Small intestine (tissue), 7 donors: ENCODE measurements at regions not wholly inside any gene's neighbourhood (a gene's known extent, or its start where the extent isn't known, plus 50 kb on each side); places are given as distances from the start of the nearest gene placed in this dataset.

Experiments used
- DNase-seq, 2 donors: peaks; one replicate each; pipeline versions ENCODE4 v3.0.0 to v3.0.0-alpha.2; 2013
- FAIRE-seq: peaks from 2 replicates; lab custom pipeline; 2012; peaks lifted over from hg19 to GRCh38; lab: Jason Lieb, UNC
- H3K27ac ChIP-seq, 3 donors: one replicate each; pipeline ENCODE4 v1.5.1; 2013; ENCODE audit warnings: low read length in 2 of 3, mild to moderate bottlenecking in 2 of 3, control low read depth in 1 of 3, inconsistent platforms in 1 of 3, low read depth in 1 of 3, moderate library complexity in 1 of 3
- H3K27me3 ChIP-seq, 3 donors: one replicate each; pipeline ENCODE4 v1.6.1; 2013; ENCODE audit warnings: low read length in 3 of 3, inconsistent platforms in 1 of 3; ENCODE audit not compliant: control insufficient read depth in 3 of 3, insufficient read depth in 3 of 3
- H3K36me3 ChIP-seq, 3 donors: one replicate each; pipeline ENCODE4 v1.6.1; 2013; ENCODE audit warnings: low read length in 3 of 3, inconsistent platforms in 1 of 3, low read depth in 1 of 3, mild to moderate bottlenecking in 1 of 3, moderate library complexity in 1 of 3; ENCODE audit not compliant: control insufficient read depth in 3 of 3, insufficient read depth in 2 of 3
- H3K4me1 ChIP-seq, 3 donors: one replicate each; pipeline ENCODE4 v1.6.1; 2013; ENCODE audit warnings: low read length in 2 of 3, inconsistent platforms in 1 of 3, low read depth in 1 of 3, mild to moderate bottlenecking in 1 of 3, moderate library complexity in 1 of 3; ENCODE audit not compliant: control insufficient read depth in 3 of 3, insufficient read depth in 2 of 3
- H3K4me3 ChIP-seq, 3 donors: one replicate each; pipeline ENCODE4 v1.5.1; 2013; ENCODE audit warnings: low read length in 3 of 3, control low read depth in 1 of 3, inconsistent platforms in 1 of 3, low read depth in 1 of 3, mild to moderate bottlenecking in 1 of 3, moderate library complexity in 1 of 3
- H3K9me3 ChIP-seq, 2 donors: one replicate each; pipeline ENCODE4 v1.6.1; 2013; ENCODE audit warnings: low read depth in 1 of 2, low read length in 1 of 2; ENCODE audit not compliant: control insufficient read depth in 2 of 2, insufficient read depth in 1 of 2
- WGBS, 3 donors: extraction: QIAGEN DNeasy Blood & Tissue Kit; methylation state at CpG; one replicate each; pipeline ENCODE4 v1.1.7; 2013; 5-methylcytosine and 5-hydroxymethylcytosine counted together
- donor health status: healthy with polysubstance abuse.
- donor health status: control.
- donor health status: control.
- donor health status: Bipolar disorder and iron deficiency.
- donor health status: healthy.

DNA sequence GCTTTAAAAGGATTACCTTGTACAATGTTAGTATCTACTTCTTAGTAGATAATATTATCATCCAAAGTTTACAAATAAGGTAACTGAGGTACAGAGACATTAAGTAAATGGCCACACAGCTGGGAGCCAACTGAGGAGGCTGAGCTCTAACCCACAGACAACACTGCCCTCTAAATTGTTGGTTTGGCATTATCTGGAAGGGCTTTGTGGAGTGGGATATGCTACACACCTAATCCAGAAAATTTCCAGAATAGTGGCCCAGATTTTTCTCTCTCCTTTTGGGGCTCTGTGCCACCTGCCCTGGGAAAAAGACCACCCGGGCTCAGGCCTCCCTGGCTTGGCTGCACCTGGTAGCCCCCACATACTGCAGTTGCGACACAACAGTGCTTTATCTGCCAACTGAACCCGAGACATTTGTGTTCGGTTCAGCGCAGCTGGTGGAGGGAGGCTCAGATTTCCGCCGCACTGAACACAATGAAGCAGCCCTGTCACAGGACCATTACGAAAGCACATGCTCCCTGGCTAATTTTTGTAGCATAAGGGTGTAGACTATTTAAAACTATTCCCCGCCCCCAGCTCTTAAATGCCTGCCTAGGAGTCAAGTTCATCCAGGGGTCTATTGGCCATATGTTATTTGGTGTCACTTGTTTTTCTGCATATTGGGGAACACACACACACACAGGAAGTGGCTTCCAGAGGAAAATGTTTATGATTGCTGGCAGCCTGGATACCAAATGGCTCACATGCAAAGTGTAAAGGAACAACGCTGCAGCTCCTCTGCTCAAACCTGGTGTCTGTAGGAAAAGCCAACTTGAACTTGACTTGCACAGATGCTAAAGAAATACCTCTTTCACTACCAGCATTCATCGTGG is 92.3 kb upstream of the ESRRG start:
- DNase-seq = peak in 1 of 2 donors; percentile 54

DNA sequence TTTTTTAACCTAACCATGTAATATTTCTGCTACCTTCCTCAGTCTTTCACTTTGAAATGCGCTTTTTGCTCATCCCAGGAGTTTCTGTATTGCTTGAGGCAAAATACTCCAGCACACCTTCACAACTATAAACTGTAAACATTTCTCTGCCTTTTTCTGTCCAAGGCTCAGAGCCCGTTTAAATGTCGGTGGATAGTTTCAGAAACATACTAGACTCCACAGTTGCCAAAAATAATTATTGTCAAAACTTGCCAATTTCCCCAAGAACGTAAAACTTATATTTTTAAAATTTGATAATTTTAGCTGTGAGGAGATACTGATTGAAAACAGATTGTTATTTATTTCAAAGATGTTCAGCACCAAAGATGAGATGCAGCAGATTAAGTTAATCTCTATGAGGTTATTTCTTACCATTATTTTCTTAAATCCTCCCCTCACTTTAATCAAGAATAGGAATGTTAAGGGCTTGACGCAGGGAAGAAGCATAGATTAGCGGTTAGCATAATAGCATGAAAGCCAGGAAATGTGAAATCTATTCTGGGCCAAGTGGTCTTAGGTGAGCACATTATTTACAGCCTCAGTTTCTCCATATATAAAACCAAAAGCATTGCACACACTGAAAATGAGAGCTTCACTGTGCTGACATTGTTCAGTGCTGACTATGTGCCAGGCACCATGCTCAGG is 91.5 kb upstream of the ESRRG start:
- 72 to 94% (median 87%) methylated on average over 6 of the region's 6 CpGs for WGBS, 3 donors
- Histone ChIP-seq H3K27me3 (no peaks in the 10 kb centered on the region), H3K9me3 (no peaks in the 10 kb centered on the region), H3K4me1 (peaks cover 0 to 10% (median 6%) of the 10 kb centered on the region in 3 donors), H3K36me3 (no peaks in the 10 kb centered on the region), H3K4me3 (no peak overlapping the region), H3K27ac (no peak overlapping the region)
- DNase-seq (no peak), FAIRE-seq (no peak)

More for the DNA sequence above, 92.3 kb upstream of the ESRRG start:
- H3K9me3 ChIP-seq = no peaks in the 10 kb centered on the region
- H3K4me1 ChIP-seq = peaks cover 0 to 12% (median 6%) of the 10 kb centered on the region in 3 donors
- no peaks in the 10 kb centered on the region for H3K36me3 ChIP-seq
- H3K27me3 ChIP-seq = no peaks in the 10 kb centered on the region
- no peak for FAIRE-seq
- no peak overlapping the region for H3K4me3 ChIP-seq
- no peak overlapping the region for H3K27ac ChIP-seq
- WGBS, 3 donors = 49 to 68% (median 64%) methylated on average over 11 of the region's 11 CpGs

DNA sequence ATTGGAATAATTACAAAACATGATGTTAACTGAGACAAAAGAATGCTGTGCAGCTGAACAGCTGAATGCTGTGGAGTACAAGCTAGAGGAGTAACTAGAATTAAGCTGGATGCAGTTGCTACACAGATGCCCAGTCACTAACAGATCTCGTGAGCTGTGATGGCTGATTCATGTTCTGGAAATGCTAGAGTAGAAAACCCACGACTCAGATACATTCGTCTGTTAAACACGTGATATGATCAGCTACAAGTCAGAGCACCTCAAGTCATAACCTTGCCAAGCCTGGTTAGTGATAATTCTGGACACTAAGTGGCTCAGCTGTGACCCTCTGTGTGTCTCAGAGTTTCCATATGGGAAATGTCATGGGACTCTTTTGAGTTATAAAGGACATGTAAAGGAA is 89.7 kb upstream of the ESRRG start:
- Histone ChIP-seq H3K36me3 (no peaks in the 10 kb centered on the region), H3K4me3 (no peak overlapping the region), H3K27ac (no peak overlapping the region), H3K27me3 (no peaks in the 10 kb centered on the region), H3K4me1 (peaks cover 0 to 10% (median 6%) of the 10 kb centered on the region in 3 donors), H3K9me3 (no peaks in the 10 kb centered on the region)
- 79 to 90% (median 87%) methylated on average over 4 of the region's 4 CpGs for WGBS, 3 donors
- no peak for FAIRE-seq
- DNase-seq = no peak

DNA sequence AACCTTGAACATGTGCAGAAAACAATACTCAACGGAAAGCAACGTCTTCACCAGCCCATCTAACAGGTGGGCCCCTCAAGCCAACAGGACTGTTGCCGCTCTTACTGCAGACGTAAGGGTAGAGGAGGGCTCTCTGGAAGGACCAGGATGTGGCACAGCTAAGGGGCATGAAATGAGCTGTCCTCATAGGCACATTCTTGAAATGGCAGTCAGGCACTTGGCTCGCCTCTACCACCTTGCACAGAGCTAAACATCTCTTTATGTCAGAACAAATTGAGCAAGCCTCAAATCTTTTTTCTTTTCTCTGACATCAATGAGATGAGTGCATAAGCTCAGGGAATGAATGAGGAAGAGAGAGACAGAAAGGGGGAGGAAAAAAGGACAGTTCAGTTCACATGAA is 86.4 kb upstream of the ESRRG start:
- FAIRE-seq (no peak), DNase-seq (no peak)
- Histone ChIP-seq H3K9me3 (no peaks in the 10 kb centered on the region), H3K36me3 (no peaks in the 10 kb centered on the region), H3K4me1 (no peaks in the 10 kb centered on the region), H3K27ac (no peak overlapping the region), H3K4me3 (no peak overlapping the region), H3K27me3 (no peaks in the 10 kb centered on the region)
- 85 to 93% (median 89%) methylated on average over 5 of the region's 5 CpGs for WGBS, 3 donors

DNA sequence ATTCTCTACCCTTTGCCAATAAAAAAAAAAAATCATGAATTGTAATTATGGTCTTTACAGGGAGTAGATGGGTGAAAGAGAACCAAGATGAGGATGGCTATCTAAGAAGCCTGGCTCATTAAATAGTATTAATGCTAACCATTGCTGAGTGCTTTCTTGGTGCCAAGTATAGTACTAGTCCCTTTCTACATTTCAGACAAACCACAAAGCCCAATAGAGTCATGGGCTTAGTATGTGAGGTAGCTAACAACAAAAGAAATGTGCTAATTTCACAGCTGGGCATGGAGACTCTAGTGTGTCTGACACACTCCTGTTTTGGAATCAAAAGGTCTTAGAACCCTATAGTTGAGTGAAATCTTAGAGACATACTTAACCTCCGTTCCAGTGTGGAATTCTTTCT is 84.5 kb upstream of the ESRRG start:
- no peaks in the 10 kb centered on the region for H3K27me3 ChIP-seq
- H3K36me3 ChIP-seq = no peaks in the 10 kb centered on the region
- H3K9me3 ChIP-seq = no peaks in the 10 kb centered on the region
- WGBS, 3 donors = 74 to 90% (median 85%) methylated on average over 1 of the region's 1 CpG
- H3K4me3 ChIP-seq = no peak overlapping the region
- no peaks in the 10 kb centered on the region for H3K4me1 ChIP-seq
- DNase-seq (no peak), FAIRE-seq (no peak)
- no peak overlapping the region for H3K27ac ChIP-seq

DNA sequence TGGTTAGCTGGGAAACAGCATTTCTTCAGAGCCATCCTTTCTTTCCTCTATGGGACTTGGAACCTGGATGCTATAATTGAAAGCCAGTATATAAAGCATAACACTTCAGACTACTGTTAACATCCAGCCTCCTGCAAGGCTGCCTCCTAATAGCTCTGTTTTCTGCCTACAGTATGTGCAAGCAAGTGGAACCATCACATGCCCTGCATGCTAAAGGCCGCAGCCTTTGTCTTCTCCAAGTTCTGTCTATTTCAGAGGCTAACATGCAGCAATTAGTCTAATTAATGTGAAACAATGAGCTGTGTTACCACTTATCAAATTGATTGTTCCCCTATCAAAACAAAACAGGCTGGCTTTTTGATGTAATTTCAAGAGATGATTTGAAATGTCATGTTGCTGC is 82.7 kb upstream of the ESRRG start:
- no peaks in the 10 kb centered on the region for H3K4me1 ChIP-seq
- H3K27me3 ChIP-seq = no peaks in the 10 kb centered on the region
- H3K4me3 ChIP-seq = no peak overlapping the region
- WGBS, 3 donors = 86 to 100% (median 96%) methylated on average over 1 of the region's 1 CpG
- no peak for FAIRE-seq
- no peak overlapping the region for H3K27ac ChIP-seq
- no peaks in the 10 kb centered on the region for H3K9me3 ChIP-seq
- no peaks in the 10 kb centered on the region for H3K36me3 ChIP-seq
- DNase-seq = no peak

DNA sequence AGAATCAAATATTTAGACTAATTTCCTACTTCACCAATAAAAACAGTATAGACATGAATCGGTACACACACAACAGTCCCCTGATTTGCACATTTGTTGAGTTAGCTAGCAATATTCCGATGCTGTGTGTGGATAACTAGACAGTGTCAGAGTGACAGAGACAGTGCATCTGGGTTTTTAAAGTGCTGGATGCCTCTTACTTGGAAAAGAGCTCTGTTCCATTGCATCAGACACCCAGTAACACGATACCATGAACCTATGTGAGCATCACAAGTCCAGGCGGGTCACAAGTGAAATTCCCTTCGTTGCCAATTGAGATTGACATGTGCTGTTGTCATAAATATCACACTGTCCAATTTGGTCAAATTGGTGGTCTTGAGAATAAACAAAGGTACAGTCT is 82.0 kb upstream of the ESRRG start:
- Histone ChIP-seq H3K27me3 (no peaks in the 10 kb centered on the region), H3K4me3 (no peak overlapping the region), H3K27ac (no peak overlapping the region), H3K4me1 (no peaks in the 10 kb centered on the region), H3K36me3 (no peaks in the 10 kb centered on the region), H3K9me3 (no peaks in the 10 kb centered on the region)
- 71 to 90% (median 74%) methylated on average over 5 of the region's 5 CpGs for WGBS, 3 donors
- DNase-seq = no peak
- FAIRE-seq = no peak

DNA sequence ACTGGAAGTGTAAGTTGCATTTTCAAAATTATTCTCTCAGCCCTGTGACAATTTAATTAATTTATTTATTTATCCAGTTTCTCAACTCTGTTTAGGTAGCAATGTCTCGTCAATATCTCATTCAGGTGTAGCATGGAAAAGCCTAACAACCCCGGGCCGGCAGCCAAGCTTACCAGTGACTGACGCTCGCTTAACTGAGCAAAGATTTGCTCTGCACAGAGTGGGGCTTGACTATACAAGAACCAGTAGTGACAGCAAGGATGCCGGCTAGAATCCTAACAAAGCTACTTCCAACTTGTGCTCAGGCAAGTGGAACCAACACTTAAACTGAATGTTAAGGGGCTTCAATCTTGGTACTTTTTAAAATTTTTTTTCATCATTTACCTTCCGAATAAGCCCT is 80.9 kb upstream of the ESRRG start:
- FAIRE-seq (no peak), DNase-seq (no peak)
- 35 to 71% (median 57%) methylated on average over 7 of the region's 7 CpGs for WGBS, 3 donors

More for the DNA sequence above, 80.9 kb upstream of the ESRRG start:
- no peak overlapping the region for H3K4me3 ChIP-seq
- no peaks in the 10 kb centered on the region for H3K36me3 ChIP-seq
- H3K4me1 ChIP-seq = no peaks in the 10 kb centered on the region
- no peaks in the 10 kb centered on the region for H3K27me3 ChIP-seq
- no peaks in the 10 kb centered on the region for H3K9me3 ChIP-seq
- H3K27ac ChIP-seq = no peak overlapping the region
